A673 (cell line): ENCODE measurements at regions not wholly inside any gene's neighbourhood (a gene's known extent, or its start where the extent isn't known, plus 50 kb on each side); places are given as distances from the start of the nearest gene placed in this dataset.

ENCODE experiments used
- BruUV-seq: library from RNA; stranded (reverse); fragments of 400-500 nt; replicated peaks from 2 replicates; lab custom pipeline; 2021; lab: Mats Ljungman, UMichigan
- CTCF ChIA-PET: fragments of 300-600 bp; sonication (Branson Sonifier 250); formaldehyde crosslinking; loops from one replicate; lab custom pipeline; 2022; ENCODE audit warnings: antibody characterized with exemption; lab: Charles Lee
- POLR2A ChIA-PET: fragments of 300-600 bp; sonication (Branson Sonifier 250); formaldehyde crosslinking; loops from one replicate; lab custom pipeline; 2022; ENCODE audit warnings: antibody characterized with exemption; ENCODE audit not compliant: low non-redundant PET; lab: Charles Lee
- DNase-seq: peaks from one replicate; pipeline ENCODE4 v3.0.0-alpha.2; 2015; ENCODE audit warnings: low spot score
- H3K27ac ChIP-seq: fragments of 200-600 bp; sonication (generic); 2 replicates; pipeline ENCODE4 v1.5.1; 2016; ENCODE audit warnings: mixed run types, low read depth, mild to moderate bottlenecking, mixed read lengths, antibody characterized with exemption, low read length; ENCODE audit not compliant: poor library complexity, severe bottlenecking
- H3K27me3 ChIP-seq: fragments of 200-600 bp; sonication (generic); replicated peaks from 2 replicates; pipeline ENCODE4 v1.6.1; 2017; ENCODE audit warnings: mixed run types, low read depth, mild to moderate bottlenecking, mixed read lengths, antibody characterized with exemption, low read length; ENCODE audit not compliant: insufficient read depth, poor library complexity
- H3K36me3 ChIP-seq: fragments of 200-600 bp; sonication (generic); 2 replicates; pipeline ENCODE4 v1.6.1; 2016; ENCODE audit warnings: mixed run types, mild to moderate bottlenecking, mixed read lengths, antibody characterized with exemption, low read length; ENCODE audit not compliant: insufficient read depth, poor library complexity, severe bottlenecking
- H3K4me1 ChIP-seq: fragments of 200-600 bp; sonication (generic); 2 replicates; pipeline ENCODE4 v1.6.1; 2017; ENCODE audit warnings: mixed run types, mild to moderate bottlenecking, mixed read lengths, antibody characterized with exemption, low read length; ENCODE audit not compliant: insufficient read depth, poor library complexity, severe bottlenecking
- H3K4me3 ChIP-seq: fragments of 200-600 bp; sonication (generic); 2 replicates; pipeline ENCODE4 v1.5.1; 2016; ENCODE audit warnings: low read depth, mixed run types, mild to moderate bottlenecking, mixed read lengths, low read length; ENCODE audit not compliant: poor library complexity, severe bottlenecking
- H3K9me3 ChIP-seq: fragments of 200-600 bp; sonication (generic); 2 replicates; pipeline ENCODE4 v1.6.1; 2016; ENCODE audit warnings: mixed run types, low read depth, mild to moderate bottlenecking, mixed read lengths, antibody characterized with exemption, low read length; ENCODE audit not compliant: poor library complexity, severe bottlenecking
- EZH2 ChIP-seq: fragments of 200-600 bp; sonication (generic); IDR thresholded peaks from 2 replicates; pipeline ENCODE4 v1.6.1; 2017; ENCODE audit warnings: borderline replicate concordance, low read depth, mild to moderate bottlenecking, mixed read lengths, antibody characterized with exemption, low read length; ENCODE audit not compliant: poor library complexity, severe bottlenecking
- intact Hi-C: fragments of 100-400 bp; cut with micrococcal nuclease; formaldehyde crosslinking; loops from one replicate; pipeline ENCODE4 v1.10.0; 2022; ENCODE audit not compliant: unreplicated experiment
- TF ChIP-seq, protein P1 (sequence below): fragments of 300-800, 200-600 bp; sonication (generic); conservative IDR thresholded peaks from 2 replicates; pipeline ENCODE4 v1.5.1; 2017; ENCODE audit warnings: low read depth, mild to moderate bottlenecking, antibody characterized with exemption, low read length, moderate library complexity, mixed read lengths

DNA sequence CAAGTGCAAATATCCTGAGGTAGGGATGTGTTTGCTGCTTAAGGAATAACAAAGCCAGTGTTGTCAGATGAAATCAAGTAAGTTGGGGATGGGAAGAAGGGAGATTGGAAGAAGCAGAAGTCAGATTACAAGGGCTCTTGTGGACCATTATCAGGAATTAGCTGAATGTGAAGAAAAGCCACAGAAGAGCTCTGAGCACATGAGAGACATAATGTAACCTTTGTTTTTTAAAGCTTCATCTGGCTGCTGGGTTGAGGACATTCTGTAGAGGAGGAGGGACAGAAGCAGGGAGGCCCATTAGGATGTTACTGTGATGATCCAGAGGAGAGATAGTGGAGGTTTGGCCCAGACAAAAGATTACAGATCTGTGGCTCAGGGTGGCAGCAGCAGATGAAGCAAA is 111.7 kb downstream of the DUSP10 start:
- Histone ChIP-seq H3K4me1 (no peaks in the 10 kb centered on the region), H3K27ac (no peak overlapping the region), H3K36me3 (no peaks in the 10 kb centered on the region), H3K4me3 (no peak overlapping the region), H3K9me3 (no peaks in the 10 kb centered on the region), H3K27me3 (no peaks in the 10 kb centered on the region)
- TF ChIP-seq, protein P1, sequence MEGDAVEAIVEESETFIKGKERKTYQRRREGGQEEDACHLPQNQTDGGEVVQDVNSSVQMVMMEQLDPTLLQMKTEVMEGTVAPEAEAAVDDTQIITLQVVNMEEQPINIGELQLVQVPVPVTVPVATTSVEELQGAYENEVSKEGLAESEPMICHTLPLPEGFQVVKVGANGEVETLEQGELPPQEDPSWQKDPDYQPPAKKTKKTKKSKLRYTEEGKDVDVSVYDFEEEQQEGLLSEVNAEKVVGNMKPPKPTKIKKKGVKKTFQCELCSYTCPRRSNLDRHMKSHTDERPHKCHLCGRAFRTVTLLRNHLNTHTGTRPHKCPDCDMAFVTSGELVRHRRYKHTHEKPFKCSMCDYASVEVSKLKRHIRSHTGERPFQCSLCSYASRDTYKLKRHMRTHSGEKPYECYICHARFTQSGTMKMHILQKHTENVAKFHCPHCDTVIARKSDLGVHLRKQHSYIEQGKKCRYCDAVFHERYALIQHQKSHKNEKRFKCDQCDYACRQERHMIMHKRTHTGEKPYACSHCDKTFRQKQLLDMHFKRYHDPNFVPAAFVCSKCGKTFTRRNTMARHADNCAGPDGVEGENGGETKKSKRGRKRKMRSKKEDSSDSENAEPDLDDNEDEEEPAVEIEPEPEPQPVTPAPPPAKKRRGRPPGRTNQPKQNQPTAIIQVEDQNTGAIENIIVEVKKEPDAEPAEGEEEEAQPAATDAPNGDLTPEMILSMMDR = no peak
- TF ChIP-seq EZH2 = no peak
- no peak for DNase-seq
- BruUV-seq = no TSS peak
- POLR2A ChIA-PET = no interaction called here
- intact Hi-C loops = loop anchor here (10.0 kb wide), 1 partner anchor 65 kb away; no protein-coding TSS in a partner anchor
- CTCF ChIA-PET = no interaction called here

DNA sequence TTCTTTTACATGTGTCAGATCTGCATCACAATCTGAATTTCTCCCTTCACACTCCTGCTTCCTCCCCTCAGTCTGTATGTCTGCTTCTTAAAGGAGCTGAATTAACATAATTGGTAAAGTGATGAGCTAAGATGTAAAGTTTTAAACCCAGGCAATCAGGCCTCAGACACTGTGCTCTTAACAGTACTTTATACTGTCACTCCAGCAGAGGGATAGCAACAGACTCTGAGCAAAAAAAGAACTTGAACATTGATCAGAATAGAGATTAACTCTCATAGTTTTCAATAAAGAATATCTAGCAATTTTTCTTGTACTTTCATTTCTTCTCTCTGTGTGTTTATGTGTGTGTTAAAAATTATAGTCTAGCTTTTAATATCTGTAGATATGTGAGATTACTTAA is 110.3 kb downstream of the DUSP10 start:
- CTCF ChIA-PET = no interaction called here
- no peaks in the 10 kb centered on the region for H3K36me3 ChIP-seq
- H3K4me3 ChIP-seq = no peak overlapping the region
- BruUV-seq = no TSS peak
- H3K4me1 ChIP-seq = no peaks in the 10 kb centered on the region
- no peak for DNase-seq
- H3K9me3 ChIP-seq = no peaks in the 10 kb centered on the region
- H3K27ac ChIP-seq = no peak overlapping the region
- intact Hi-C loops = loop anchor here (10.0 kb wide), 1 partner anchor 63 kb away; no protein-coding TSS in a partner anchor
- no peaks in the 10 kb centered on the region for H3K27me3 ChIP-seq
- TF ChIP-seq EZH2 = no peak
- TF ChIP-seq, protein P1 = no peak
- POLR2A ChIA-PET = no interaction called here

DNA sequence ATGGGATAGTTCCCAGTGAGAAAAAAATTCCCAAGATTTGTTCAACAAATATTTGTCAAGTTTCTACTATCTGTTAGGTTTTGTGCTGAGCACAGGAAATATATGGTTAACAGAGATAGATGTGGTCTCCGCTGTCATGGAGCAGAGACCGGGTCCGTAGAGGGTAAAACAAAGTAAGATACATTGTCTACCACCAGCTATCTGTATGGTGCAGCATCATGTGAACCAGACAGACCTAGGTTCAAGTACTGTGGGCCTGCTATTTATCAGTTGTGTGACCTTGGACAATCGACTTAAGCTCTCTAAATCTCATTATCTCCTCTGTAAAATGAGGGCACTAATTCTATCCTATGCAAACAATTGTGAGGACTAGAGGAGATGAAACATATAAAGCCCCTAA is 109.8 kb downstream of the DUSP10 start:
- POLR2A ChIA-PET = no interaction called here
- H3K4me3 ChIP-seq = no peak overlapping the region
- no peaks in the 10 kb centered on the region for H3K27me3 ChIP-seq
- H3K9me3 ChIP-seq = no peaks in the 10 kb centered on the region
- no peaks in the 10 kb centered on the region for H3K36me3 ChIP-seq
- H3K27ac ChIP-seq = no peak overlapping the region
- TF ChIP-seq EZH2 = no peak
- TF ChIP-seq, protein P1 = no peak
- DNase-seq = no peak
- intact Hi-C loops = loop anchor here (10.0 kb wide), 1 partner anchor 63 kb away; no protein-coding TSS in a partner anchor
- CTCF ChIA-PET = no interaction called here
- BruUV-seq = no TSS peak
- H3K4me1 ChIP-seq = no peaks in the 10 kb centered on the region
